ENCODE measurements at regions not wholly inside any gene's neighbourhood (a gene's known extent, or its start where the extent isn't known, plus 50 kb on each side); places are given as distances from the start of the nearest gene placed in this dataset.

GRCh38 chr14:98321841-98322240, 950.2 kb downstream of the BCL11B start:
- DNase-seq (ENCODE audit: low read depth), result no peak
- no peak overlapping the region for H3K4me3 ChIP-seq (ENCODE audit: low read depth, low read length)
- TF ChIP-seq CTCF (conservative IDR thresholded peaks at IDR 0.05; ENCODE audit: low read depth, low read length), result no peak

- no peak overlapping the region for H3K4me3 ChIP-seq (ENCODE audit: low read depth, low read length)
- TF ChIP-seq CTCF (conservative IDR thresholded peaks at IDR 0.05; ENCODE audit: low read depth, low read length), result no peak
- DNase-seq (ENCODE audit: low read depth), result no peak
Observed at GRCh38 chr14:98323836-98324235, 948.2 kb downstream of the BCL11B start.

GRCh38 chr14:98325761-98326160, 946.2 kb downstream of the BCL11B start:
- DNase-seq (ENCODE audit: low read depth), result no peak
- H3K4me3 ChIP-seq (ENCODE audit: low read depth, low read length), result no peak overlapping the region
- TF ChIP-seq CTCF (conservative IDR thresholded peaks at IDR 0.05; ENCODE audit: low read depth, low read length), result no peak

GRCh38 chr14:98328496-98328895, 943.5 kb downstream of the BCL11B start:
- H3K4me3 ChIP-seq (ENCODE audit: low read depth, low read length), result no peak overlapping the region
- DNase-seq (ENCODE audit: low read depth), result no peak
- no peak for TF ChIP-seq CTCF (conservative IDR thresholded peaks at IDR 0.05; ENCODE audit: low read depth, low read length)

GRCh38 chr14:98334186-98334585, 937.8 kb downstream of the BCL11B start:
- H3K4me3 ChIP-seq (ENCODE audit: low read depth, low read length), result no peak overlapping the region
- no peak for TF ChIP-seq CTCF (conservative IDR thresholded peaks at IDR 0.05; ENCODE audit: low read depth, low read length)
- no peak for DNase-seq (ENCODE audit: low read depth)

- no peak for TF ChIP-seq CTCF (conservative IDR thresholded peaks at IDR 0.05; ENCODE audit: low read depth, low read length)
- no peak overlapping the region for H3K4me3 ChIP-seq (ENCODE audit: low read depth, low read length)
- DNase-seq (ENCODE audit: low read depth), result no peak
Observed at GRCh38 chr14:98341211-98341610, 930.8 kb downstream of the BCL11B start.

- H3K4me3 ChIP-seq (ENCODE audit: low read depth, low read length), result no peak overlapping the region
- TF ChIP-seq CTCF (conservative IDR thresholded peaks at IDR 0.05; ENCODE audit: low read depth, low read length), result no peak
- DNase-seq (ENCODE audit: low read depth), result peak; percentile 0
Observed at GRCh38 chr14:98345161-98345560, 926.8 kb downstream of the BCL11B start.

Measured in choroid plexus epithelial cell (primary cell).